ENCODE measurements at regions not wholly inside any gene's neighbourhood (a gene's known extent, or its start where the extent isn't known, plus 50 kb on each side); places are given as distances from the start of the nearest gene placed in this dataset.

DNA sequence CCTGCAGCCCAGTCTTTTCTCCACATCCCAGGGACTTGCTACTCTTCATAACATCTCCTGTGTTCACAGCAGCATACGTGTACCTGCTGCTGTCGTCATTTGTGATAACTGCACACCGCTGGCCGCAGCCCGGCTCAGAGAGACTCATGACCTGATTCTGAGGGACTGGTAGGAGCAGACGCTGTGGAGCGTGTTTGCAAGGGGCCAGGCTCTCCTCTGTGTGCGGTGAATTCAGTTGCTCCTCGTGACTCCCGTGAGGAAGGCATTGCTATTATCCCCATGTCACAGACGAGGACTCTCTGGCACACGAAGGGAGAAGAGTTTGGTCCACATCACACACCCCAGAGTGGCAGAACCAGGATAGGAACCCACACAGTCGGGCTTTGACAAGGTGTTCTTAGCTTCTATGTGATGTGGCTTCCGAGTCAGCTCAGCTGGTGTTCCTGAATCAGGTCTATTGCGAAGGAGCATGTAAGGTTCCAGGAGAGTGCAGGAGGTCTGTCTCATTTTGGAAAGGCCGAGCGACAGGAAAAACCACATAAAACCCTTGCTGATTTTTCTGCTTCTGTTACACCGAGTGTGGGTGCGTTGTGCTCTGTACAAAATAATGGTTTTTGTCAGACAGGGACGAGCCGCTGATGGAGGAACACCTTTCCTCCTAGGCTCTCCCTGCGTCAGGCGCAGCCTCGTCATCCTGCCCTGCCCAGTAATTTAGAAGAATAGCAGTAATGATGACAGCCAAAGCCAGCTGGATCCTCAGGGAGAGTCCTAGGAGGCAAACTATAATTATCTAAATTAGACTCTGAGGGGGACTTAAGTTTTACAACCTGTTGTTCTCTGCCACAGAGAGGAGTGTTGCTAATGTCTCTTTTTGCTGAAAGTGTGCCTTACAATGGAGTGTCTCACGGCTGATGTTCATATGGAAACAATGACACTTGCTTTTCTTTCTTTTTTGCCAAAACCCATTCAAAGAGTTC, 157.5 kb upstream of the RGMA start:
- H3K27ac ChIP-seq: no peak overlapping the region
- no peak overlapping the region for H3K4me3 ChIP-seq

GRCh38 chr15:93245661-93246042, 156.6 kb upstream of the RGMA start:
- Histone ChIP-seq H3K4me3 (no peak overlapping the region), H3K27ac (no peak overlapping the region)

- Histone ChIP-seq H3K4me3 (no peak overlapping the region), H3K27ac (no peak overlapping the region)
Measured at GRCh38 chr15:93244696-93245660, 156.0 kb upstream of the RGMA start.

DNA sequence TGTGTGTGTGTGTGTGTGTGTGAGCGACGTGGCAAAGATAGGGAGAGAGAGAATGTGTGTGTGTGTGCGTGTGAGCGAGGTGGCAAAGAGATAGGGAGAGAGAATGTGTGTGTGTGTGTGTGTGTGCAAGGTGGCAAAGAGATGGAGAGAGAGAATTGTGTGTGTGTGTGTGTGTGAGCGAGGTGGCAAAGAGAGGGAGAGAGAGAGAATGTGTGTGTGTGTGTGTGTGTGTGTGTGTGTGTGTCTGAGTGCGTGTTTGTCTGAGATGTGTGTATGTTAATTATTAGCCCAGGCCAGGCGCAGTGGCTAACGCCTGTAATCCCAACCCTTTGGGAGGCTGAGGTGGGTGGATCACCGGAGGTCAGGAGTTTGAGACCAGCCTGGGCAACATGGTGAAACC, 154.6 kb upstream of the RGMA start:
- Histone ChIP-seq H3K27ac (no peak overlapping the region), H3K4me3 (no peak overlapping the region)

GRCh38 chr15:93241696-93242585, 152.9 kb upstream of the RGMA start:
- Histone ChIP-seq H3K27ac (peak overlapping the region in 1 of 21 experiments; percentile 14), H3K4me3 (no peak overlapping the region)

GRCh38 chr15:93239993-93240392, 151.0 kb upstream of the RGMA start:
- Histone ChIP-seq H3K27ac (no peak overlapping the region), H3K4me3 (no peak overlapping the region)

GRCh38 chr15:93239591-93239990, 150.6 kb upstream of the RGMA start:
- Histone ChIP-seq H3K4me3 (no peak overlapping the region), H3K27ac (no peak overlapping the region)

DNA sequence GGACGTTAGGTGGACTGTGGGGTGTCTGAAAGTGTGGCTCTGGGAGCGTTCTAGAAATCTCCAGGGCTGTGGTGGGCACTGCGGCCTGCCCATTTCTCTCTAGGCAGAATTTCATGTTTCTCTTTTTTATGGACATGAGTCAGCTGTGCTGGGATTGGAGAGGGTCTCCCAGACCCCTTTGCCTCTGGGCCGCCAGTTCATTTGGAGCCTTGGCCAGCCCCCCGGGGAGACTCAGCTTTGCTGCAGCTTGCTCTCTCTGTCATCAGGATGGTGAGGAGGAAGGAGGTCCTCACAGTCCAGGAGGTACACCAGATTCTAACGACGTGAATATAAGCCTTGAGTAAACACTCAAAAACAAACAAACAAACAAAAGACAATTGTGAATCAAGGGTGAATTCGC, 149.6 kb upstream of the RGMA start:
- Histone ChIP-seq H3K27ac (no peak overlapping the region), H3K4me3 (no peak overlapping the region)

- no peak overlapping the region for H3K4me3 ChIP-seq
- peak overlapping the region in 1 of 21 experiments; percentile 27 for H3K27ac ChIP-seq
Measured at GRCh38 chr15:93235926-93236780, 147.1 kb upstream of the RGMA start.

DNA sequence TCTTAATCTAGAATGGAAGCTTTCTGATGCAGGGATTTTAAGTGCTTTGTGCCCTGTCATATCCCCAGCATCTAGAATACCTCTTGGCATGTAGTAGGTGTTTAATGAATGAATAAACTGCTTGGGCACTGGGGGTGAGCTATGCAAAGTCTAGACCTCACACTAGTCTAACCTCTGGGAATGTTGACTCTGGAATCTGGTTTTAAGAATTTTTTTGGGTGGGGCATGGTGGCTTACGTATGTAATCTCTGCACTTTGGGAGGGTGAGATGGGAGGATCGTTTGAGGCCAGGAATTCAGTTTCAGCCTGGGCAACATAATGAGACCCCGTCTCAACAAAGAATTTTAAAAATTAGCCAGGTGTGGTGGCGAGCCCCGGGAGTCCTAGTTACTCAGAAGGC, 146.3 kb upstream of the RGMA start:
- no peak overlapping the region for H3K27ac ChIP-seq
- H3K4me3 ChIP-seq: no peak overlapping the region

DNA sequence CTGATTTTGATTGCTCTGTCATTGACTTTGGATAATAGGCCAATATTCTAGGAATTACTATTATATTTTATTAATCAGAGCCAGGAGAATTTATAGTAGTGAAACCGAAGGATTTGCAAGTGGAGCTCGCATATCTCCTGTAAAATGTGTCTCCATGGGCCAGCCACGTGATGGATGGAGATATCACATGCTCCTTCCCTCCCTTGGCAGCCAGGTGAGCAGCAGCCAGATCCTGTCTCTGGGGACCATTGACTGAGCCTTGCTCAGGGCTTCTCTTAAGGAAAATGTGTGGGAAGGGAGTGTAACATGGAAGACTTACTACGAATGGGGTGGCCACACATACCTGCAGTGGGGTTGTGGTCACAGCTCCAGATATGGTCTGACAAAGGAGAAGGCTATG, 144.7 kb upstream of the RGMA start:
- no peak overlapping the region for H3K27ac ChIP-seq
- H3K4me3 ChIP-seq: no peak overlapping the region

DNA sequence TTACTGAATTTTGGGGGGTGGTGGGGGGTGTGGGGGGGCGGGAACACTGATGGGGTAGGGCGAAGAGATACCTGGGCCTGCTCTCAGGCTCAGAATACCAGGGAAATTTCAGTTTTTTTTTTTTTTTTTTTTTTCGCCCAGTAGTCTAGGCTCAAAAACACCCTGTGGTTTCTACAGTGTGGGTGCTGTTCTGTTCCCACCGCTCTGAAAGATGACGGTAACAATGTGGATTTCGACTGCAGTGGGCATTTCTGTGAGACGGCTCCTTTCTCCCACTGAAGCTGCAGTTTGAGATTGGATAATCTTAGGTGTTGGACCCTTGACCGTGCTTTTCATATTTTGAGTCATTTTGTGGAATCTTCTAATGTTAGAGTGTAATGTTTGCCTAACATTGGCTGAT, 143.8 kb upstream of the RGMA start:
- no peak overlapping the region for H3K4me3 ChIP-seq
- no peak overlapping the region for H3K27ac ChIP-seq

- Histone ChIP-seq H3K4me3 (no peak overlapping the region), H3K27ac (no peak overlapping the region)
Measured at GRCh38 chr15:93231994-93232393, 143.0 kb upstream of the RGMA start.

DNA sequence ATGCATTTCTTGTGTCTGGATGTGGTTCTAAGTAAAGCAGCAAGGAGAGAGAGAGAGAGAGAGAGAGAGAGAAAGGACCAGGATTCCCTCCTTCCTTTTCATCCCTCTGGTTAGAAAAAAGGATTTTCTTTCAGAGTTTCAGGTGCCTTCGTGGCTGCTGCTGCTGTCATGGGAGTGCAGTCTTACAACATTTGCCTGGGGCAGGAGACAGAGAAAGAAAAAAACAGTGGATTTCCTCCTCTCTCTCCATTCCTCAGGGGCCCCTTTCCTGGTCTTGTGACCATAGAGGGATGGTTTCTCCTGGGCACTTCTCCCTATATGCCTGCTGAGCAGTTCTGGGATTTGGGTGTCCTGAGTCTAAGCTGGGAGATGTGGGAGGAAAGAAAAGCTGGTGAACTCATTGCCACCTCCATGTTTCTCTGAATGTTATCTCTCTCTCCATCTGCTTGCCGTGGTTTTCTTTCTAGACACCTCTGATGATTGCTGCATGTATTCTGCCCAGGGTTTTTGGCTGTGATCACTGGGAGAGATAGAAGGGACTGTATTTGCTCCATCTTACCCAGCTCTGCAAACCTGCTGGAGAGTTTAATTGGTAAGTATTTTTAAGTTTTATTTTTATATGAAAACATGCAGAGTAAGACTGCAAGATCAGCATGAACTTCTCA, 142.4 kb upstream of the RGMA start:
- H3K4me3 ChIP-seq: no peak overlapping the region
- no peak overlapping the region for H3K27ac ChIP-seq

GRCh38 chr15:93228546-93228945, 139.5 kb upstream of the RGMA start:
- Histone ChIP-seq H3K4me3 (no peak overlapping the region), H3K27ac (no peak overlapping the region)

- no peak overlapping the region for H3K27ac ChIP-seq
- no peak overlapping the region for H3K4me3 ChIP-seq
Measured at GRCh38 chr15:93223803-93224202, 134.8 kb upstream of the RGMA start.

DNA sequence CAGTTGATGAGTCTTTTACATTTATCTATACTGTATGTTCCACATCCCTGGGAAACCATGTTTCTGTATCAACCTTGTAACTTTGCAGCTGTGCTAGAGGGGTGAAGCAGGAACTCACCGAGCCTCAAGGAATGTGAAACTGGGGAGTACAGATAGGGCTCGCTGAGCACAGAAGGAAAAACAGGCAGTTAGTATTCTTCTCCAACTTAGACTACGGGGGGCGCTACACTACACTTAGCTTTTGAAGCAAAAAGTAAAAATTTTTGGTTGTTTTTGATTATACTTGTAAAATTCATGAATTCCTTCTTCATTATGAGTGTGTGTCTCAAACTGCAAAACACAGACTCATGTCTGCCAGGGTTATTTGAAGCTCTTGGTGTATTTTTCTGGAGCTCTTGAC, 132.7 kb upstream of the RGMA start:
- Histone ChIP-seq H3K27ac (no peak overlapping the region), H3K4me3 (no peak overlapping the region)

DNA sequence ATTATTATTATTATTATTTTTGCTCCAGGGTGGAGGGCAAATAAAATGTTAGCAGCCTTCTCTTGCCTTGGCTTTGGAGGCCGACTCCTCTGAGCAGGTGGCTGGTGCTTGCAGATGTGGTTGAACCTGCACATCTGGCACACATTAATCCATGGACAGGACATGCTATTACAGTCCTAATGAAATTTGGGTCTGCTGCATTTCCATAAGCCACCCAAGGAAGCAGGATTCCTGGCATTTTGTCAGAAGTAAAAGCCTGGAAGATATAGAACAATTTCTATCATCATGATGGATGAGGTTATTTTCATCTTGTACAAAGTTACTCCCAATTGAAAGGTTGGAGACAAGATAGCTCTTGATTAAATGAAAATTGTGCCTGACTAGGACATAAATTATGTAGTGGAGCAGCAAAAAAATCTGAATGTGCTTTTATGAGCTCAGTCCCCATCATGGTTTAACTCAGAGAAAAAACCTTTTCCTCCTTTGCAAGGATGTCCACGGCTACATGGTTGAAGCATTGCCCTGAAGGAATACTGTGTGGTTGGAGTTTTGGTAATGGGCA, 130.9 kb upstream of the RGMA start:
- no peak overlapping the region for H3K27ac ChIP-seq
- H3K4me3 ChIP-seq: no peak overlapping the region
